HepG2 (cell line): ENCODE measurements at regions not wholly inside any gene's neighbourhood (a gene's known extent, or its start where the extent isn't known, plus 50 kb on each side); places are given as distances from the start of the nearest gene placed in this dataset.

Experiments used
- GMEB2 ChIP-seq: IDR thresholded peaks from 2 replicates; pipeline ENCODE4 v1.6.1; 2016; ENCODE audit warnings: missing biosample characterization, missing genetic modification reagents, low read depth
- HDAC6 ChIP-seq: fragments of 200-600 bp; sonication (generic); IDR thresholded peaks from 2 replicates; pipeline ENCODE4 v1.7.0; 2017; ENCODE audit warnings: mild to moderate bottlenecking, antibody characterized with exemption, low read length, low read depth
- HHEX ChIP-seq: IDR thresholded peaks from 2 replicates; pipeline ENCODE4 v1.6.1; 2016; ENCODE audit warnings: control low read depth
- MAX ChIP-seq: IDR thresholded peaks from 2 replicates; pipeline ENCODE4 v1.6.1; 2012; ENCODE audit warnings: inconsistent platforms
- POGZ ChIP-seq: sonication (generic); formaldehyde crosslinking; IDR thresholded peaks from 2 replicates; pipeline ENCODE4 v1.4.0; 2020; ENCODE audit warnings: mild to moderate bottlenecking, missing genetic modification reagents
- REST ChIP-seq, 2 experiments: IDR thresholded peaks; 2 replicates each; pipeline ENCODE4 v1.6.1; 2011 to 2012; ENCODE audit warnings: low read length in 2 of 2, borderline replicate concordance in 1 of 2, low read depth in 1 of 2, mild to moderate bottlenecking in 1 of 2, moderate library complexity in 1 of 2
- SMAD1 ChIP-seq: sonication (generic); formaldehyde crosslinking; IDR thresholded peaks from 2 replicates; pipeline ENCODE4 v1.4.0; 2020; ENCODE audit warnings: missing genetic modification reagents, low read depth, mild to moderate bottlenecking, borderline replicate concordance
- SMC3 ChIP-seq: IDR thresholded peaks from 2 replicates; pipeline ENCODE4 v1.6.1; 2011; ENCODE audit warnings: low read length, improper control_type of control experiment
- TBP ChIP-seq: sonication (generic); formaldehyde crosslinking; IDR thresholded peaks from 2 replicates; pipeline ENCODE4 v1.5.0; 2020; ENCODE audit warnings: missing genetic modification reagents
- UBTF ChIP-seq: sonication (generic); formaldehyde crosslinking; IDR thresholded peaks from 2 replicates; pipeline ENCODE4 v1.4.0; 2020; ENCODE audit warnings: mild to moderate bottlenecking, missing genetic modification reagents
- ZNF792 ChIP-seq: IDR thresholded peaks from 2 replicates; pipeline ENCODE4 v1.6.1; 2016

- no peak for TF ChIP-seq POGZ (CRISPR knock-in tag)
- TF ChIP-seq HHEX (CRISPR knock-in tag) = no peak
- TF ChIP-seq TBP = no peak
- TF ChIP-seq UBTF = no peak
- TF ChIP-seq HDAC6 = no peak
- no peak for TF ChIP-seq SMAD1 (CRISPR knock-in tag)
- TF ChIP-seq REST (IDR thresholded peaks at IDR 0.05; ENCODE audit: borderline replicate concordance in 1 of 2, low read depth in 1 of 2, low read length in 2 of 2) = no peak
- TF ChIP-seq MAX = no peak
- no peak for TF ChIP-seq GMEB2 (CRISPR knock-in tag)
- no peak for TF ChIP-seq SMC3
- no peak for TF ChIP-seq ZNF792 (CRISPR knock-in tag)
These were observed 50.3 kb upstream of the ZFR start for GRCh38 chr5:32494827-32495226.
